Suprapubic skin (tissue), 4 donors: ENCODE measurements at regions not wholly inside any gene's neighbourhood (a gene's known extent, or its start where the extent isn't known, plus 50 kb on each side); places are given as distances from the start of the nearest gene placed in this dataset.

ENCODE experiments used
- DNase-seq, 2 donors: peaks; one replicate each; pipeline ENCODE4 v3.0.0-alpha.2; 2019; ENCODE audit warnings: low spot score in 2 of 2
- H3K27ac ChIP-seq: fragments of 200-600 bp; sonication (generic); one replicate; pipeline ENCODE4 v1.5.1; 2019
- H3K27me3 ChIP-seq: fragments of 200-600 bp; sonication (generic); one replicate; pipeline ENCODE4 v1.5.1; 2019
- H3K36me3 ChIP-seq: fragments of 200-600 bp; sonication (generic); one replicate; pipeline ENCODE4 v1.5.1; 2019
- H3K4me1 ChIP-seq: fragments of 200-600 bp; sonication (generic); one replicate; pipeline ENCODE4 v1.5.1; 2019
- H3K4me3 ChIP-seq: fragments of 200-600 bp; sonication (generic); one replicate; pipeline ENCODE4 v1.5.1; 2019; ENCODE audit warnings: mild to moderate bottlenecking
- H3K9me3 ChIP-seq: fragments of 200-600 bp; sonication (generic); one replicate; pipeline ENCODE4 v1.5.1; 2019
- CTCF ChIP-seq, 2 donors: fragments of 200-600 bp in 1 of 2; fragments of 450-650 bp in 1 of 2; sonication (generic) in 1 of 2; IDR thresholded peaks; one replicate each; pipeline ENCODE4 v1.5.1; 2016 to 2019; ENCODE audit warnings: antibody characterized with exemption in 2 of 2, mild to moderate bottlenecking in 1 of 2, moderate library complexity in 1 of 2
- EP300 ChIP-seq: sonication (generic); formaldehyde crosslinking; IDR thresholded peaks from one replicate; pipeline ENCODE4 v1.6.1; 2017; ENCODE audit warnings: antibody characterized with exemption
- POLR2A ChIP-seq, 2 donors: fragments of 450-650 bp; IDR thresholded peaks; one replicate each; pipeline ENCODE4 v1.6.1; 2017; ENCODE audit warnings: antibody characterized with exemption in 2 of 2, mild to moderate bottlenecking in 2 of 2, moderate library complexity in 2 of 2
- POLR2AphosphoS5 ChIP-seq, 3 donors: sonication (generic); formaldehyde crosslinking; IDR thresholded peaks; one replicate each; pipeline ENCODE4 v1.6.1; 2017; ENCODE audit warnings: antibody characterized with exemption in 3 of 3
- WGBS: methylation state at CpG from one replicate; pipeline ENCODE4 v1.1.5; 2018; 5-methylcytosine and 5-hydroxymethylcytosine counted together

GRCh38 chr10:10527861-10528562 lies 489.7 kb upstream of the CELF2 start:
- TF ChIP-seq CTCF (IDR thresholded peaks at IDR 0.05) (no peak), POLR2A (IDR thresholded peaks at IDR 0.05) (no peak), EP300 (no peak), POLR2AphosphoS5 (IDR thresholded peaks at IDR 0.05) (no peak)
- no peak for DNase-seq
- H3K27me3 ChIP-seq = no peaks in the 10 kb centered on the region
- H3K4me3 ChIP-seq = no peak overlapping the region
- H3K36me3 ChIP-seq = no peaks in the 10 kb centered on the region
- H3K9me3 ChIP-seq = no peaks in the 10 kb centered on the region
- no peaks in the 10 kb centered on the region for H3K4me1 ChIP-seq
- H3K27ac ChIP-seq = no peak overlapping the region
- 93% methylated on average over 2 of the region's 2 CpGs for WGBS

- no peaks in the 10 kb centered on the region for H3K36me3 ChIP-seq
- DNase-seq = no peak
- no peak overlapping the region for H3K27ac ChIP-seq
- no peaks in the 10 kb centered on the region for H3K27me3 ChIP-seq
- no peaks in the 10 kb centered on the region for H3K9me3 ChIP-seq
- H3K4me3 ChIP-seq = no peak overlapping the region
- TF ChIP-seq EP300 (no peak), POLR2A (IDR thresholded peaks at IDR 0.05) (no peak), CTCF (IDR thresholded peaks at IDR 0.05) (no peak), POLR2AphosphoS5 (IDR thresholded peaks at IDR 0.05) (no peak)
- WGBS = 86% methylated on average over 3 of the region's 3 CpGs
- H3K4me1 ChIP-seq = no peaks in the 10 kb centered on the region
Observed at GRCh38 chr10:10528563-10528910, 489.1 kb upstream of the CELF2 start.

GRCh38 chr10:10530313-10530712 lies 487.4 kb upstream of the CELF2 start:
- 64% methylated on average over 3 of the region's 3 CpGs for WGBS
- TF ChIP-seq EP300 (no peak), POLR2AphosphoS5 (IDR thresholded peaks at IDR 0.05) (no peak), POLR2A (IDR thresholded peaks at IDR 0.05) (no peak), CTCF (IDR thresholded peaks at IDR 0.05) (no peak)

GRCh38 chr10:10532236-10532635 lies 485.4 kb upstream of the CELF2 start:
- WGBS = 61% methylated on average over 1 of the region's 1 CpG
- H3K27ac ChIP-seq = no peak overlapping the region

More at GRCh38 chr10:10530313-10530712, 487.4 kb upstream of the CELF2 start:
- Histone ChIP-seq H3K9me3 (no peaks in the 10 kb centered on the region), H3K4me3 (no peak overlapping the region), H3K27me3 (no peaks in the 10 kb centered on the region), H3K4me1 (no peaks in the 10 kb centered on the region), H3K36me3 (no peaks in the 10 kb centered on the region), H3K27ac (no peak overlapping the region)
- DNase-seq = no peak

GRCh38 chr10:10532826-10533225 lies 484.8 kb upstream of the CELF2 start:
- TF ChIP-seq EP300 = no peak
- TF ChIP-seq POLR2AphosphoS5 (IDR thresholded peaks at IDR 0.05) = no peak
- no peak for TF ChIP-seq POLR2A (IDR thresholded peaks at IDR 0.05)
- TF ChIP-seq CTCF (IDR thresholded peaks at IDR 0.05) = no peak
- no peaks in the 10 kb centered on the region for H3K9me3 ChIP-seq
- H3K4me3 ChIP-seq = no peak overlapping the region
- no peak for DNase-seq
- WGBS = 69% methylated on average over 2 of the region's 2 CpGs
- no peaks in the 10 kb centered on the region for H3K36me3 ChIP-seq
- no peaks in the 10 kb centered on the region for H3K4me1 ChIP-seq
- no peak overlapping the region for H3K27ac ChIP-seq
- H3K27me3 ChIP-seq = no peaks in the 10 kb centered on the region

More at GRCh38 chr10:10532236-10532635, 485.4 kb upstream of the CELF2 start:
- Histone ChIP-seq H3K27me3 (no peaks in the 10 kb centered on the region), H3K36me3 (no peaks in the 10 kb centered on the region), H3K4me3 (no peak overlapping the region), H3K4me1 (no peaks in the 10 kb centered on the region), H3K9me3 (no peaks in the 10 kb centered on the region)
- TF ChIP-seq CTCF (IDR thresholded peaks at IDR 0.05) = no peak
- no peak for DNase-seq
